Thoracic aorta (tissue), 2 donors: ENCODE measurements at regions not wholly inside any gene's neighbourhood (a gene's known extent, or its start where the extent isn't known, plus 50 kb on each side); places are given as distances from the start of the nearest gene placed in this dataset.

Experiments
- ATAC-seq: fragments of 150-250 bp; one replicate; pipeline ENCODE4 v1.8.0; 2017; ENCODE audit warnings: low read depth; ENCODE audit not compliant: insufficient number of reproducible peaks, low FRiP score
- DNase-seq: peaks from one replicate; pipeline ENCODE4 v3.0.0-alpha.2; 2020; ENCODE audit warnings: low spot score
- H3K27ac ChIP-seq, 2 donors: fragments of 200-600 bp; sonication (generic); 1 replicate in 1 of 2; 2 replicates in 1 of 2; pipeline ENCODE4 v1.5.1; 2016; ENCODE audit warnings: mild to moderate bottlenecking in 2 of 2, moderate library complexity in 2 of 2
- H3K27me3 ChIP-seq: fragments of 200-600 bp; sonication (generic); replicated peaks from 2 replicates; pipeline ENCODE4 v1.6.0; 2016; ENCODE audit warnings: mild to moderate bottlenecking; ENCODE audit not compliant: insufficient read depth
- H3K36me3 ChIP-seq: fragments of 200-600 bp; sonication (generic); one replicate; pipeline ENCODE4 v1.5.1; 2016
- H3K4me1 ChIP-seq, 2 donors: fragments of 200-600 bp; sonication (generic); 1 replicate in 1 of 2; 2 replicates in 1 of 2; pipeline versions ENCODE4 v1.5.1 to v1.6.0; 2016; ENCODE audit warnings: low read depth in 2 of 2, mild to moderate bottlenecking in 1 of 2; ENCODE audit not compliant: control insufficient read depth in 1 of 2
- H3K4me3 ChIP-seq: fragments of 200-600 bp; sonication (generic); 2 replicates; pipeline ENCODE4 v1.5.1; 2016; ENCODE audit warnings: mild to moderate bottlenecking
- H3K9me3 ChIP-seq: fragments of 200-600 bp; sonication (generic); 2 replicates; pipeline ENCODE4 v1.5.1; 2016
- CTCF ChIP-seq: fragments of 200-600 bp; sonication (generic); IDR thresholded peaks from one replicate; pipeline ENCODE4 v1.5.1; 2019; ENCODE audit warnings: antibody characterized with exemption

DNA sequence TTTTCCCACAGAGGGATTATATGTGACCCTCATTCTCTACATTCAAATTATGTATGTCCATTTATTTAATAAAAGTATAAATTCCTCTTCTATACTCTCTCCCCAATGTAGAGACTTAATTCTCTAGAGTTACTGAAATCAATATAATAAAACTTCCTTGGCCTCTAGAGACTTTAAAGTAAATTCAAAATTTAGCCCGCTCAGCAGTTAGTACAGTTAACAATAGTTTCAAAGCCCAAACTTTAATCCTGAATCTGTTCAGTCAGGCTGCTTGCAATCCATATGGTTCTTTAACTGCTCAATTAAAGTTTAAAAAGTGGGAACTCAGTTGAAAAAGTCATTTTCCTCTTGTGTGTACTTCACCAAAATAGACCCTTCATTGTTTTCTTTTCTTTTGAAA, 2558.4 kb downstream of the ARAP2 start:
- DNase-seq (no peak), ATAC-seq (no peak)
- no peaks in the 10 kb centered on the region for H3K27me3 ChIP-seq
- H3K4me3 ChIP-seq, result no peak overlapping the region
- no peak for TF ChIP-seq CTCF
- H3K36me3 ChIP-seq, result no peaks in the 10 kb centered on the region
- H3K27ac ChIP-seq, result no peak overlapping the region
- no peaks in the 10 kb centered on the region for H3K9me3 ChIP-seq
- no peaks in the 10 kb centered on the region for H3K4me1 ChIP-seq

DNA sequence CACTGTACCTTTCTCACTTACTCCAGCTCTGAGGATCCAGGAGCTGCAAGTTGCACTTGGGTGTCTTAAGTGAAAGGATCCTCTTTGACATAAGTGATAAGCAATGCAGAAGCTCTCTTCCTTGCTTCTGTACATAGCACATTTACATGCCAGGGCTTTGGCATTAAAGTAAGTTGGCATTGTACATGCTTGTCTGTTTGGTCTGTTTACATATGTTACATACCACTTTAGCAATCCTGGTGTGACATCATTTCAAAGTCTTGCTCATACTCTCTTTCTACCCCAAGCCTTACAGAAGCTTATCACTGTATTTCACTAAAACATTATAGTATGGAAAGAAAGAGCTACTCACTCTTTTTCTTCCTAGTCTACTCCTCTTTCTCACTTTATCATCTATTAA, 2548.3 kb downstream of the ARAP2 start:
- H3K36me3 ChIP-seq, result no peaks in the 10 kb centered on the region
- DNase-seq (no peak), ATAC-seq (no peak)
- H3K9me3 ChIP-seq, result no peaks in the 10 kb centered on the region
- H3K4me3 ChIP-seq, result no peak overlapping the region
- no peaks in the 10 kb centered on the region for H3K4me1 ChIP-seq
- no peak overlapping the region for H3K27ac ChIP-seq
- TF ChIP-seq CTCF, result no peak
- H3K27me3 ChIP-seq, result no peaks in the 10 kb centered on the region

- Histone ChIP-seq H3K4me1 (no peaks in the 10 kb centered on the region), H3K36me3 (no peaks in the 10 kb centered on the region), H3K27ac (no peak overlapping the region), H3K9me3 (no peaks in the 10 kb centered on the region), H3K27me3 (no peaks in the 10 kb centered on the region), H3K4me3 (no peak overlapping the region)
- ATAC-seq (no peak), DNase-seq (no peak)
- TF ChIP-seq CTCF, result no peak
Measured at GRCh38 chr4:33696586-33696985, 2547.7 kb downstream of the ARAP2 start.

DNA sequence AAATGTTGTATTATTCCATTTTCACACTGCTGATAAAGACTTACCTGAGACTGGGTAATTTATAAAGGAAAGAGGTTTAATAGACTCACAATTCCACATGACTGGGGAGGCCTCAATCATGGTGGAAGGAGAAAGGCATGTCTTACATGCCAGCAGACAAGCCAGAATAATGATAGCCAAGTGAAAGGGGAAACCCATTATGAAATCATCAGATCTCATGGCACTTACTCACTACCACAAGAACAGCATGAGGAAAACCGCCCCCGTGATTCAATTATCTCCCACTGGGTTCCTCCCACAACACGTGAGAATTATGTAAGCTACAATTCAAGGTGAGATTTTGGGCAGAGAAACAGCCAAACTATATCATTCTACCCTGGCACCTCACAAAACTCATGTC, 2535.1 kb downstream of the ARAP2 start:
- no peaks in the 10 kb centered on the region for H3K4me1 ChIP-seq
- H3K27ac ChIP-seq, result no peak overlapping the region
- peaks cover 6% of the 10 kb centered on the region for H3K9me3 ChIP-seq
- H3K27me3 ChIP-seq, result no peaks in the 10 kb centered on the region
- ATAC-seq, result no peak
- no peaks in the 10 kb centered on the region for H3K36me3 ChIP-seq
- no peak for TF ChIP-seq CTCF
- DNase-seq, result no peak
- H3K4me3 ChIP-seq, result no peak overlapping the region

DNA sequence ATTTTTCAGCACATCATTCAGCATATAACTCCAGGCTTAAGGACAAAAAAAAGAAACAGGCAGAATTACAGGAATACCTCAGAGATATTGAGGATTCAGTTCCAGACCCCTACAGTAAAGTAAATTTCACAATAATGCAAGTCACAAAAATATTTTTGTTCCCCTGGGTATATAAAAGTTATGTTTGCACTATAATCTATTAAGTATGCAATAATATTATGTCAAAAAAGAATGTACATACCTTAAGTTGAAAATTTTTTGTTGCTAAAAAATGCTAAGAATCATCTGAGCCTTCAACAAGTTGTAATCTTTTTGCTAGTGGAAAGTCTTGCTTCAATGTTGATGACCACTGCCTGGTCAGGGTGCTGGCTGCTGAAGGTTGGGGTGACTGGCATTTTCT, 2532.5 kb downstream of the ARAP2 start:
- H3K27me3 ChIP-seq, result no peaks in the 10 kb centered on the region
- no peak overlapping the region for H3K27ac ChIP-seq
- H3K36me3 ChIP-seq, result no peaks in the 10 kb centered on the region
- H3K4me1 ChIP-seq, result no peaks in the 10 kb centered on the region
- ATAC-seq (no peak), DNase-seq (no peak)
- no peak overlapping the region for H3K4me3 ChIP-seq
- TF ChIP-seq CTCF, result no peak
- H3K9me3 ChIP-seq, result peaks cover 1% of the 10 kb centered on the region
